ENCODE measurements at regions not wholly inside any gene's neighbourhood (a gene's known extent, or its start where the extent isn't known, plus 50 kb on each side); places are given as distances from the start of the nearest gene placed in this dataset.

GRCh38 chr5:174245516-174246075 lies 200.1 kb downstream of the NSG2 start:
- no peak overlapping the region for H3K27ac ChIP-seq
- intact Hi-C loops (cut with DNase I) = no loop called here
- no peaks in the 10 kb centered on the region for H3K36me3 ChIP-seq
- H3K27me3 ChIP-seq = no peaks in the 10 kb centered on the region
- no peak overlapping the region for H3K4me3 ChIP-seq
- no peak for TF ChIP-seq CTCF (IDR thresholded peaks at IDR 0.05)
- DNase-seq (ENCODE audit: low spot score in 2 of 2) = no peak
- no peaks in the 10 kb centered on the region for H3K4me1 ChIP-seq
- no peaks in the 10 kb centered on the region for H3K9me3 ChIP-seq

GRCh38 chr5:174246743-174247142 lies 201.2 kb downstream of the NSG2 start:
- intact Hi-C loops (cut with DNase I) = no loop called here
- DNase-seq (ENCODE audit: low spot score in 2 of 2) = no peak
- Histone ChIP-seq H3K27ac (no peak overlapping the region), H3K4me3 (no peak overlapping the region), H3K9me3 (no peaks in the 10 kb centered on the region), H3K36me3 (no peaks in the 10 kb centered on the region), H3K27me3 (no peaks in the 10 kb centered on the region), H3K4me1 (no peaks in the 10 kb centered on the region)
- no peak for TF ChIP-seq CTCF (IDR thresholded peaks at IDR 0.05)

- H3K27ac ChIP-seq = no peak overlapping the region
- no peak overlapping the region for H3K4me3 ChIP-seq
- no peak for TF ChIP-seq CTCF (IDR thresholded peaks at IDR 0.05)
- no peaks in the 10 kb centered on the region for H3K27me3 ChIP-seq
- H3K4me1 ChIP-seq = no peaks in the 10 kb centered on the region
- H3K36me3 ChIP-seq = no peaks in the 10 kb centered on the region
- intact Hi-C loops (cut with DNase I) = no loop called here
- no peaks in the 10 kb centered on the region for H3K9me3 ChIP-seq
- DNase-seq (ENCODE audit: low spot score in 2 of 2) = no peak
Measured at GRCh38 chr5:174247301-174247700, 201.8 kb downstream of the NSG2 start.

GRCh38 chr5:174251305-174252000 lies 205.9 kb downstream of the NSG2 start:
- no peaks in the 10 kb centered on the region for H3K4me1 ChIP-seq
- no peaks in the 10 kb centered on the region for H3K36me3 ChIP-seq
- no peak overlapping the region for H3K4me3 ChIP-seq
- no peak for TF ChIP-seq CTCF (IDR thresholded peaks at IDR 0.05)
- H3K27me3 ChIP-seq = no peaks in the 10 kb centered on the region
- no peaks in the 10 kb centered on the region for H3K9me3 ChIP-seq
- H3K27ac ChIP-seq = no peak overlapping the region
- DNase-seq (ENCODE audit: low spot score in 2 of 2) = no peak
- intact Hi-C loops (cut with DNase I) = no loop called here

GRCh38 chr5:174252121-174252520 lies 206.6 kb downstream of the NSG2 start:
- Histone ChIP-seq H3K4me1 (no peaks in the 10 kb centered on the region), H3K27ac (no peak overlapping the region), H3K9me3 (no peaks in the 10 kb centered on the region), H3K27me3 (no peaks in the 10 kb centered on the region), H3K36me3 (no peaks in the 10 kb centered on the region), H3K4me3 (no peak overlapping the region)
- no peak for TF ChIP-seq CTCF (IDR thresholded peaks at IDR 0.05)
- intact Hi-C loops (cut with DNase I) = no loop called here
- no peak for DNase-seq (ENCODE audit: low spot score in 2 of 2)
